Keratinocyte (primary cell): ENCODE measurements at regions not wholly inside any gene's neighbourhood (a gene's known extent, or its start where the extent isn't known, plus 50 kb on each side); places are given as distances from the start of the nearest gene placed in this dataset.

Experiments
- DNase-seq: peaks from one replicate; pipeline ENCODE4 v3.0.0-alpha.2; 2011; ENCODE audit warnings: low read depth, missing footprints, low spot score
- FAIRE-seq: peaks from 2 replicates; lab custom pipeline; 2011; peaks lifted over from hg19 to GRCh38; lab: Jason Lieb, UNC
- H2AFZ ChIP-seq: 2 replicates; pipeline ENCODE4 v1.6.0; 2012; ENCODE audit warnings: low read length, control low read depth, inconsistent platforms; ENCODE audit not compliant: control insufficient read depth
- H3K27ac ChIP-seq: 2 replicates; pipeline ENCODE4 v1.5.1; 2011; ENCODE audit warnings: low read length; ENCODE audit not compliant: control insufficient read depth, insufficient read depth
- H3K27me3 ChIP-seq: 3 replicates; pipeline ENCODE4 v1.6.0; 2011; ENCODE audit warnings: low read length; ENCODE audit not compliant: control insufficient read depth, insufficient read depth; ENCODE audit errors: extremely low read depth
- H3K36me3 ChIP-seq, 2 experiments: 2 replicates in 1 of 2; 3 replicates in 1 of 2; pipeline ENCODE4 v1.5.1; 2011; ENCODE audit warnings: low read length in 2 of 2, mild to moderate bottlenecking in 1 of 2; ENCODE audit not compliant: control insufficient read depth in 2 of 2, insufficient read depth in 2 of 2; ENCODE audit errors: extremely low read depth in 1 of 2
- H3K4me1 ChIP-seq: 3 replicates; pipeline ENCODE4 v1.5.1; 2011; ENCODE audit warnings: low read length; ENCODE audit not compliant: control insufficient read depth, insufficient read depth; ENCODE audit errors: extremely low read depth
- H3K4me2 ChIP-seq: 3 replicates; pipeline ENCODE4 v1.6.0; 2011; ENCODE audit warnings: low read depth, low read length; ENCODE audit not compliant: control insufficient read depth, insufficient read depth; ENCODE audit errors: extremely low read depth
- H3K4me3 ChIP-seq, 3 experiments: fragments of 200-600 bp in 1 of 3; sonication (generic) in 1 of 3; 2 replicates in 2 of 3; 3 replicates in 1 of 3; pipeline ENCODE4 v1.5.1; 2011 to 2016; ENCODE audit warnings: low read length in 3 of 3, mild to moderate bottlenecking in 3 of 3, control low read depth in 2 of 3, inconsistent platforms in 1 of 3, low read depth in 1 of 3, mixed read lengths in 1 of 3, mixed run types in 1 of 3, moderate library complexity in 1 of 3; ENCODE audit not compliant: control insufficient read depth in 2 of 3, insufficient read depth in 2 of 3; ENCODE audit errors: extremely low read depth in 1 of 3
- H3K79me2 ChIP-seq: 2 replicates; pipeline ENCODE4 v1.6.0; 2012; ENCODE audit warnings: low read length; ENCODE audit not compliant: control insufficient read depth, insufficient read depth
- H3K9ac ChIP-seq: 3 replicates; pipeline ENCODE4 v1.6.0; 2011; ENCODE audit warnings: low read length; ENCODE audit not compliant: control insufficient read depth, insufficient read depth; ENCODE audit errors: extremely low read depth
- H3K9me1 ChIP-seq: 3 replicates; pipeline ENCODE4 v1.6.0; 2011; ENCODE audit warnings: low read length; ENCODE audit not compliant: control insufficient read depth, insufficient read depth; ENCODE audit errors: extremely low read depth
- H3K9me3 ChIP-seq: 2 replicates; pipeline ENCODE4 v1.5.1; 2012; ENCODE audit warnings: low read depth, low read length; ENCODE audit not compliant: control insufficient read depth
- H4K20me1 ChIP-seq: 3 replicates; pipeline ENCODE4 v1.6.0; 2011; ENCODE audit warnings: low read length; ENCODE audit not compliant: control insufficient read depth, insufficient read depth; ENCODE audit errors: extremely low read depth
- CTCF ChIP-seq, 3 experiments: IDR thresholded peaks in 1 of 3; conservative IDR thresholded peaks in 1 of 3; optimal IDR thresholded peaks in 1 of 3; 2 replicates in 2 of 3; 3 replicates in 1 of 3; pipeline versions ENCODE3 to v1.5.1; 2011; ENCODE audit warnings: low read length in 3 of 3, mild to moderate bottlenecking in 3 of 3, moderate library complexity in 2 of 3, control low read depth in 1 of 3, inconsistent platforms in 1 of 3; ENCODE audit not compliant: insufficient read depth in 2 of 3; ENCODE audit errors: extremely low read depth in 1 of 3
- EZH2 ChIP-seq: IDR thresholded peaks from one replicate; pipeline ENCODE4 v1.6.1; 2012; ENCODE audit warnings: inconsistent platforms, mild to moderate bottlenecking, low read length, moderate library complexity
- dilution Hi-C: fragments of 300-500 bp; cut with MboI; formaldehyde crosslinking; loops from one replicate; pipeline ENCODE4 v1.7.0; 2020; ENCODE audit warnings: low sequenced_read_pairs; ENCODE audit not compliant: extremely low pct_ligation_motif_present

GRCh38 chr6:170210651-170211403 lies 80.1 kb downstream of the DLL1 start:
- dilution Hi-C loops = no loop called here
- H3K4me1 ChIP-seq = peaks cover 3% of the 10 kb centered on the region
- no peaks in the 10 kb centered on the region for H3K9me3 ChIP-seq
- H3K4me2 ChIP-seq = no peak overlapping the region
- DNase-seq = no peak
- H3K9me1 ChIP-seq = no peaks in the 10 kb centered on the region
- no peak overlapping the region for H3K4me3 ChIP-seq
- H2AFZ ChIP-seq = no peak overlapping the region
- no peaks in the 10 kb centered on the region for H4K20me1 ChIP-seq
- no peak overlapping the region for H3K9ac ChIP-seq
- H3K27ac ChIP-seq = no peak overlapping the region
- no peaks in the 10 kb centered on the region for H3K36me3 ChIP-seq
- TF ChIP-seq EZH2 (no peak), CTCF (optimal IDR thresholded peaks at IDR 0.05 in 1 of 3, IDR thresholded peaks at IDR 0.05 in 1 of 3, conservative IDR thresholded peaks at IDR 0.05 in 1 of 3; ENCODE audit: extremely low read depth in 1 of 3, insufficient read depth in 2 of 3, low read length in 3 of 3) (no peak)
- FAIRE-seq = no peak
- no peaks in the 10 kb centered on the region for H3K79me2 ChIP-seq
- H3K27me3 ChIP-seq = peaks cover 6% of the 10 kb centered on the region

- DNase-seq = no peak
- H3K9ac ChIP-seq = no peak overlapping the region
- FAIRE-seq = no peak
- peaks cover 6% of the 10 kb centered on the region for H3K27me3 ChIP-seq
- no peaks in the 10 kb centered on the region for H4K20me1 ChIP-seq
- H3K9me3 ChIP-seq = no peaks in the 10 kb centered on the region
- H3K9me1 ChIP-seq = no peaks in the 10 kb centered on the region
- H3K4me2 ChIP-seq = no peak overlapping the region
- no peaks in the 10 kb centered on the region for H3K79me2 ChIP-seq
- dilution Hi-C loops = no loop called here
- peaks cover 3% of the 10 kb centered on the region for H3K4me1 ChIP-seq
- no peak overlapping the region for H2AFZ ChIP-seq
- H3K36me3 ChIP-seq = no peaks in the 10 kb centered on the region
- TF ChIP-seq EZH2 (no peak), CTCF (optimal IDR thresholded peaks at IDR 0.05 in 1 of 3, IDR thresholded peaks at IDR 0.05 in 1 of 3, conservative IDR thresholded peaks at IDR 0.05 in 1 of 3; ENCODE audit: extremely low read depth in 1 of 3, insufficient read depth in 2 of 3, low read length in 3 of 3) (no peak)
- no peak overlapping the region for H3K4me3 ChIP-seq
- H3K27ac ChIP-seq = no peak overlapping the region
Measured at GRCh38 chr6:170210026-170210390, 80.9 kb downstream of the DLL1 start.
